ENCODE measurements at regions not wholly inside any gene's neighbourhood (a gene's known extent, or its start where the extent isn't known, plus 50 kb on each side); places are given as distances from the start of the nearest gene placed in this dataset.
"Not testable (repeated sequence)": the region's sequence is repeated elsewhere in the genome, so short reads cannot be mapped to it uniquely, and the experiment has no call there.

DNA sequence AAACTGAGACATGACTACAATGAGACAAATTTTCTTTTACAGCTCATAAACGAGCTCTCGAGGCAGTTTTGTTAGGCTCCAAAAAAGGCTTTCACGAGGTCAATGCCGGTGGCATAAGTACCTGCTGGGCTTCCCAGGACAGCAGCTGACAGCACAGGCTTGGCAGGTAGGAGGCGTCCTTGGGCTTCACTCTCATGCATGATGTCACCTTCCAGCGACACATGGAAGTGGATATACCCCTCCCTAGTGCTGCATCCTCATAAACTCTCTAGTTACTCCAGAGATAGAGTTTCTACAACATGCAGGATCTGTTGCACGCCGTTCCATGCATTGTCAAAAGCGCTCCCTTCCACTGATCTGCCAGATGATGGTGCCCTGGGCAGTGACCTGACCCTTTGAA is 112.5 kb upstream of the PAXBP1 start:
- no peak for DNase-seq (ENCODE audit: low read depth)

- DNase-seq (ENCODE audit: low read depth): no peak
Measured at GRCh38 chr21:32886339-32886738, 114.8 kb upstream of the PAXBP1 start.

- no peak for DNase-seq (ENCODE audit: low read depth)
Measured at GRCh38 chr21:32887026-32887425, 115.5 kb upstream of the PAXBP1 start.

DNA sequence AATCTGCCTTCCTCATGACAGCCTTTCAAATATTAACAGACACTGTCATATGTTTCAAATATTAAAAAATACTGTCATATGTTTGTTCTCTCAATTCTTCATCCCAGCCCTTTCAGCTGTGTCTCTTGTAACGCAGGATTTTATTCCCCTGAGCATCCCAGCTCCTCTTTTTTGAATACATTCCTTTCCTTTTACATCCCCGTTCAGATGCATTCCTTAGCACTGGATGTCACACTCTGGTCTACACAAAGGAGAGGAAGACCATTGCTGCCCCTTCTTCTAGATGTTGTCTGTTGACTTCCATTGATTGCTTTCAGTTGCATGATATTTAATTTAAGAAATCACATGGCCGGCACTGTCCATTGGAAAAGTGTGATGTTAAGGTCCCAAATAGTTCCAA is 117.4 kb upstream of the PAXBP1 start:
- DNase-seq (ENCODE audit: low read depth): no peak

DNA sequence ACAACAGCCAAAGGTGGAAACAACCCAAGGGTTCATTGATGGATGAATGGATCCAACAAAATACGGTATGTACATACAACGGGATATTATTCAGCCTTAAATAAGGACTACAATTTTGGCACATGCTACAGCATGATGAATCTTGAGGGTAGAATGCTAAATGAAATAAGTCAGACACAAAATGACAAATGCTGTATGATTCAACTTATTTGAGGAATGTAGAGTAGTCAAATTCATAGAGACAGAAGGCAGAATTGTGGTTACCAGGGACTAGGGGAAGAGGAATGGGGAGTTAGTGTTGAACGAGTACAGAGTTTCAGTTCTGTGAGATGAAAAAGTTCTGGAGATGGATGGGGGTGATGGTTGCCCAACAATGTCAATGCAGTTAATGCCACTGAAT is 118.0 kb upstream of the PAXBP1 start:
- DNase-seq (ENCODE audit: low read depth): no peak

GRCh38 chr21:32894321-32894720 is 122.8 kb upstream of the PAXBP1 start:
- no peak for DNase-seq (ENCODE audit: low read depth)

GRCh38 chr21:32900814-32901213 is 124.9 kb upstream of the OLIG2 start:
- no peak for DNase-seq (ENCODE audit: low read depth)

DNA sequence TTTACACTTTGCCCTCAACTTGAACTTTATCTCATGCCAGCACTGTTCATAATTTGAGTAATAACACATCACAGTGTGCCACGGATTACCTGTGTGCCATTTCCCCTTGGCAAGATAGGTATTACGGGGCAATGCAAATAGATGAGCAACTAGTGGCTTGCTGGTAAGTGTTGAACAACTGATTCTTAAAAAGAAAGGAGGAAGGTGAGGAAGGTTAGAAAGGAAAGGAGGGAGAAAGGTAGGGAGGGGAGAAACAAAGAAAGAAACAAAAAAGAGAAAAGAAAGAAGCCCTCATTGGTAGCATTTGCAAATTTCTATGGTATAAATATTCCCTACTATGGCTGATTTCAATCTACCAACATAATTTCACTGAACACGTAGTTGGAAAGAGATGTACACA is 118.2 kb upstream of the OLIG2 start:
- DNase-seq (ENCODE audit: low read depth): no peak

- DNase-seq (ENCODE audit: low read depth): no peak
Measured at GRCh38 chr21:32908534-32908933, 117.2 kb upstream of the OLIG2 start.

GRCh38 chr21:32909393-32909792 is 116.3 kb upstream of the OLIG2 start:
- DNase-seq (ENCODE audit: low read depth): no peak

- DNase-seq (ENCODE audit: low read depth): no peak
Measured at GRCh38 chr21:32914424-32915039, 111.2 kb upstream of the OLIG2 start.

GRCh38 chr21:32915099-32915498 is 110.6 kb upstream of the OLIG2 start:
- no peak for DNase-seq (ENCODE audit: low read depth)

DNA sequence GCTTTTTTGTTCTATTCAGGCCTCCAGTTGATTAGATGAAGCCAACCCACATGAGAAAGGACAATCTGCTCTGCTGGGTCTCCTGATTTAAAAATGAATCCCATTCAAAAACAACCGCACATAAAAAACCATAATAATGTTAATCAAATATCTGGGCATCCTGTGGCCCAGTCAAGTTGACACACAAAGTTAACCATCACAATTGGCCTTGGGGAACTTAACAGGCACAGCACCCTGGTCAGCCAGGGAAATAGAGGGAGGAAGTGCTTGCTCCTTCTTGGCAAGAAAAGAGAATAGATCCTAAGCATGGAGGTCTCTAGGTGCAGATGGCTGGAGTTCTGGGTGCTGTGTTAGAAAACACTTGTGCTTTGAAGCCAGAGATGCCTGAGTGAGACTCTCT is 109.6 kb upstream of the OLIG2 start:
- no peak for DNase-seq (ENCODE audit: low read depth)

DNA sequence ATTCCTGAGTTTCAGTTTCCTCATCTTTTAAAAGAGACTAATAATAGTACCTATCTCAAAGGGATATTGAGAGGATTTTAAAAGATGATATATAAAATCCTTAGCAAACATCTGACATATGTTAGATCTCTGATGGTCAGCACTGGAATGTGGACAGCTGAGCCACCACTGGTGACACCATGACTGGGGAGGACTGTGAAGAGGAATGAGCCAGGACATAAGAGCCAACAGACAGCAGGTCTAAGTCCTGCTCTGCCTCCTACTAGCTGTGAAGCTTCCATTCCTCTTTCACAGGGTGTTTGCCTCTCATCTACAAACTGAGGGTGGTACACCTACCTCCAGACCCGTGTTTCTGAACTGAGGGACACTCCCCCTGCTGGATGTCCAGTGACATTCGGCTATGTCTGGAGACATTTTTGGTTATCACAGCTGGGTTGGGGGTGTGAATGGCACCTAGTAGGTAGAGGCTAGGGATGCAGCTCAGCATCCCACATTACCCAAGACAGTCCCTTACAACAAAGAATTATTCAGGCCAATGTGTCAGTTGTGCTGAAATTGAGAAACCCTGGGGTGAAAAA is 109.1 kb upstream of the OLIG2 start:
- no peak for DNase-seq (ENCODE audit: low read depth)

GRCh38 chr21:32917362-32918135 is 108.2 kb upstream of the OLIG2 start:
- DNase-seq (ENCODE audit: low read depth): no peak

GRCh38 chr21:32918478-32919120 is 107.1 kb upstream of the OLIG2 start:
- DNase-seq (ENCODE audit: low read depth): no peak

GRCh38 chr21:32920474-32920873 is 105.3 kb upstream of the OLIG2 start:
- no peak for DNase-seq (ENCODE audit: low read depth)

- DNase-seq (ENCODE audit: low read depth): no peak
Measured at GRCh38 chr21:32921632-32922230, 104.0 kb upstream of the OLIG2 start.

GRCh38 chr21:32925098-32925497 is 100.6 kb upstream of the OLIG2 start:
- DNase-seq (ENCODE audit: low read depth): no peak

GRCh38 chr21:32929633-32930038 is 96.1 kb upstream of the OLIG2 start:
- no peak for DNase-seq (ENCODE audit: low read depth)

DNA sequence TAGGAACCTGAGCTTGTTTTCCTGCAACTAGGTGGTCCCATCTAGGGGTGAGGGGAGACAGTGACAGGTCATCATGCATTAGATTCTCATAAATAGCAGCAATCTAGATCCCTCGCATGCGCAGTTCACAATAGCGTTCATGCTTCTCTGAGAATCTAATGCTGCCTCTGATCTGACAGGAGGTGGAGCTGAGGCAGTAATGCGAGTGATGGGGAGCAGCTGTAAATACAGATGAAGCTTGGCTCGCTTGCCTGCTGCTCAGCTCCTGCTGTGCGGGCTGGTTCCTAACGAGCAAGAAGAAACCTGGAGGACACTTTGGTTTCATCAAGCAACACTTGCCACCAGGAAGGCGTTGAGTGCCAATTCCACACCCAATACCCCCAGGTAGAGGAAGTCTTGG is 95.1 kb upstream of the OLIG2 start:
- no peak for DNase-seq (ENCODE audit: low read depth)

DNA sequence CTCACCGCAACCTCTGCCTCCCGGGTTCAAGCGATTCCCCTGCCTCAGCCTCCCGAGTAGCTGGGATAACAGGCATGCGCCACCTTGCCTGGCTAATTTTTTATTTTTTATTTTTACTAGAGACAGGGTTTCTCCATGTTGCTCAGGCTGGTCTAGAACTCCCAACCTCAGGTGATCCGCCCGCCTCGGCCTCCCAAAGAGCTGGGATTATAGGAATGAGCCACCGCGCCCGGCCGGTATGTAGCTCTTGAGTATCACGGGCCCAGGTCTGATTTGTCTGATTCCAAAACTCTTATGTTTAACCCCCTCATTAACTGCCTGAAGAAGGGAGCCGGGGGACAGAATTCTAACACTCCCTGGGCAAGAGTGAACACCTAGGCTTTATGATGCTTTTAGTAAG is 91.7 kb upstream of the OLIG2 start:
- not testable (repeated sequence) for DNase-seq (ENCODE audit: low read depth)

GRCh38 chr21:32934829-32935228 is 90.9 kb upstream of the OLIG2 start:
- no peak for DNase-seq (ENCODE audit: low read depth)
